A673 (cell line): ENCODE measurements at regions not wholly inside any gene's neighbourhood (a gene's known extent, or its start where the extent isn't known, plus 50 kb on each side); places are given as distances from the start of the nearest gene placed in this dataset.

Source experiments
- CTCF ChIP-seq: fragments of 300-800, 200-600 bp; sonication (generic); conservative IDR thresholded peaks from 2 replicates; pipeline ENCODE4 v1.5.1; 2017; ENCODE audit warnings: low read depth, mild to moderate bottlenecking, antibody characterized with exemption, low read length, moderate library complexity, mixed read lengths
- EZH2 ChIP-seq: fragments of 200-600 bp; sonication (generic); IDR thresholded peaks from 2 replicates; pipeline ENCODE4 v1.6.1; 2017; ENCODE audit warnings: borderline replicate concordance, low read depth, mild to moderate bottlenecking, mixed read lengths, antibody characterized with exemption, low read length; ENCODE audit not compliant: poor library complexity, severe bottlenecking

DNA sequence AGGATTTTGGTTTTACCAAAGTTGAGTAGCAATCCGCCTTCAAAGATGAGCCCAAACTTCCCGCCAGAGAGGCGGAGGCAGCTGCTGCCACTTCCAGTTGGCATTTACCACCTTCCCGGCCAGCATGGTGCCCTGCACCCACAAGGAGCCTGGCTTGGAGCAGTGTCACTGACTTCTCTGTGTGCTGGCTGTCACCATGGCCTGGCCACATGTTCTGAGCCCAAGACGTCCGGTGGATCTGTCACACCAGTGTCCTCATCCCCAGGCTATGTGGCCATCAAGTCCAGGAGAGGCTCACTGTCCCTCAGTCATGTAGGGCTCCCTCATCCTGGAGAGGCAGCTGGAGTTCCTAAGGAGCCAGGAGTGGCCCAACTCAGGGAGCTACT, 100.6 kb downstream of the ACKR3 start:
- TF ChIP-seq CTCF (no peak), EZH2 (no peak)
